Natural killer cell treated with Interleukin-12 subunit alpha and Interleukin-12 subunit beta and Interleukin-15 and Interleukin-18, amount 100 ng/mL, for 72 hours (primary cell): ENCODE measurements at regions not wholly inside any gene's neighbourhood (a gene's known extent, or its start where the extent isn't known, plus 50 kb on each side); places are given as distances from the start of the nearest gene placed in this dataset.
A peak's percentile ranks its signal among the peaks of the same experiment; 100 is the strongest.

Experiments
- ATAC-seq, 2 donors: fragments of 150-1000 bp; cut with Tn5 transposase in 1 of 2; sonication (Bioruptor Pico), chemical (Tn5 transposase) in 1 of 2; 2 replicates each; pipeline ENCODE4 v1.10.0; 2021
- DNase-seq: peaks from one replicate; pipeline ENCODE4 v3.0.0; 2022; ENCODE audit warnings: low spot score
- H3K27ac Mint-ChIP-seq, 2 donors: 1 replicate in 1 of 2; 2 replicates in 1 of 2; pipeline ENCODE4 v1.8.0; 2022; ENCODE audit warnings: mixed read lengths in 2 of 2, mild to moderate bottlenecking in 1 of 2, moderate library complexity in 1 of 2
- H3K27me3 Mint-ChIP-seq, 2 donors: 1 replicate in 1 of 2; 2 replicates in 1 of 2; pipeline ENCODE4 v1.8.0; 2022; ENCODE audit warnings: mixed read lengths in 2 of 2
- H3K36me3 Mint-ChIP-seq: one replicate; pipeline ENCODE4 v1.8.0; 2022; ENCODE audit warnings: mixed read lengths
- H3K4me1 Mint-ChIP-seq, 2 donors: 1 replicate in 1 of 2; 2 replicates in 1 of 2; pipeline ENCODE4 v1.8.0; 2022; ENCODE audit warnings: low read depth in 2 of 2, mixed read lengths in 2 of 2, mild to moderate bottlenecking in 1 of 2
- H3K4me3 Mint-ChIP-seq: one replicate; pipeline ENCODE4 v1.8.0; 2022; ENCODE audit warnings: mixed read lengths
- H3K9me3 Mint-ChIP-seq: 2 replicates; pipeline ENCODE4 v1.8.0; 2022; ENCODE audit warnings: mixed read lengths

- Mint-ChIP-seq H3K36me3 (no peaks in the 10 kb centered on the region), H3K27ac (no peak overlapping the region), H3K4me1 (no peaks in the 10 kb centered on the region), H3K9me3 (no peaks in the 10 kb centered on the region), H3K27me3 (no peaks in the 10 kb centered on the region), H3K4me3 (no peak overlapping the region)
- DNase-seq = no peak
- ATAC-seq = no peak
These were observed 330.0 kb upstream of the PMFBP1 start for GRCh38 chr16:72501739-72502593.

DNA sequence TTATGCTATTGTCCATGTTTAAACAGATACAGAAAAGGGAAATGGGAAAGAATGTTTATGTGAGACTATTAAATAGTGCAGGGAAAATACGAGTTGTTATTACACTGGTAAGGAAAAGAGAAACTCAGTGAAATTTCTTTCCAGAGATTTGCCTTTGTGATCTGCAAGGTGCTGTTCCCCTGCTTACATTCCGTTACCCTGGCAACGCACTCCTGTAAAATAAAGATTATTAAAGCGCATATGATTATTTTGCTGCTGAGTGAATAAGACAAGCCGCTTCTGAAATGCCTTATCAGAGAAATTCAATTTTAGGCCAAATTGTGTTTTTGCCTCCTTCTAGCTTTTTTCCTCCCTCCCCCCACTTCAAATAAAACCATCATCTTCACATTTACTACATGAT lies 328.6 kb upstream of the PMFBP1 start:
- H3K9me3 Mint-ChIP-seq = no peaks in the 10 kb centered on the region
- H3K4me3 Mint-ChIP-seq = no peak overlapping the region
- H3K36me3 Mint-ChIP-seq = no peaks in the 10 kb centered on the region
- DNase-seq (no peak), ATAC-seq (no peak)
- H3K4me1 Mint-ChIP-seq = no peaks in the 10 kb centered on the region
- H3K27me3 Mint-ChIP-seq = no peaks in the 10 kb centered on the region
- H3K27ac Mint-ChIP-seq = no peak overlapping the region

GRCh38 chr16:72493716-72494415 lies 321.9 kb upstream of the PMFBP1 start:
- Mint-ChIP-seq H3K27ac (no peak overlapping the region), H3K36me3 (no peaks in the 10 kb centered on the region), H3K4me3 (no peak overlapping the region), H3K9me3 (no peaks in the 10 kb centered on the region), H3K4me1 (no peaks in the 10 kb centered on the region), H3K27me3 (no peaks in the 10 kb centered on the region)
- no peak for ATAC-seq
- no peak for DNase-seq

GRCh38 chr16:72487283-72487682 lies 315.3 kb upstream of the PMFBP1 start:
- ATAC-seq (no peak), DNase-seq (no peak)
- Mint-ChIP-seq H3K27ac (no peak overlapping the region), H3K36me3 (no peaks in the 10 kb centered on the region), H3K9me3 (no peaks in the 10 kb centered on the region), H3K4me3 (no peak overlapping the region), H3K4me1 (peaks cover 13 to 14% of the 10 kb centered on the region in 2 donors), H3K27me3 (no peaks in the 10 kb centered on the region)

GRCh38 chr16:72482695-72483094 lies 310.7 kb upstream of the PMFBP1 start:
- ATAC-seq = no peak

GRCh38 chr16:72481419-72481818 lies 309.5 kb upstream of the PMFBP1 start:
- Mint-ChIP-seq H3K27me3 (no peaks in the 10 kb centered on the region), H3K27ac (peak overlapping the region in 1 of 2 donors; percentile 31)

More at GRCh38 chr16:72482695-72483094, 310.7 kb upstream of the PMFBP1 start:
- peaks cover 4% of the 10 kb centered on the region for H3K36me3 Mint-ChIP-seq
- no peaks in the 10 kb centered on the region for H3K9me3 Mint-ChIP-seq
- DNase-seq = no peak
- H3K4me1 Mint-ChIP-seq = peaks cover 26 to 30% of the 10 kb centered on the region in 2 donors
- H3K27ac Mint-ChIP-seq = peak overlapping the region; percentile 22 to 54
- H3K27me3 Mint-ChIP-seq = no peaks in the 10 kb centered on the region
- H3K4me3 Mint-ChIP-seq = peak overlapping the region; percentile 48

DNA sequence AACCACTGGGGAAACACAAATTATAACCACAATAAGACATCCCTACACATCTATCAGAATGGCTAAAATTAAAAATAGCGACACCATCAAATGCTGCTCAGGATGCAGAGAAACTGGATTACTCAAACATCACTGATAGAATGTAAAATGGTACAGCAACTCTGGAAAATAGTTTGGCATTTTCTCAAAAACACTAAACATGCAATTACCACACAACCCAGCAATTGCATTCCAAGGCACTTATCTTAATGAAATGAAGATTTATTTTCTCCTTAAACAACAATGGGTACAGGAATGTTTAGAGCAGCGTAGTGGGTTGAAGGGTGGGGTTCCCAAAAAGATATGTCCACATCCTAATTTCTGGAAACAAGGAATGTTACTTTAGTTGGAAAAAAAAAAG lies 309.0 kb upstream of the PMFBP1 start:
- no peaks in the 10 kb centered on the region for H3K9me3 Mint-ChIP-seq
- peak overlapping the region in 1 of 2 donors; percentile 31 for H3K27ac Mint-ChIP-seq
- H3K27me3 Mint-ChIP-seq = no peaks in the 10 kb centered on the region
- peaks cover 26 to 30% of the 10 kb centered on the region in 2 donors for H3K4me1 Mint-ChIP-seq
- H3K4me3 Mint-ChIP-seq = peak overlapping the region; percentile 28
- ATAC-seq (no peak), DNase-seq (no peak)
- peaks cover 6% of the 10 kb centered on the region for H3K36me3 Mint-ChIP-seq

More at GRCh38 chr16:72481419-72481818, 309.5 kb upstream of the PMFBP1 start:
- Mint-ChIP-seq H3K36me3 (peaks cover 6% of the 10 kb centered on the region), H3K4me1 (peaks cover 26 to 30% of the 10 kb centered on the region in 2 donors), H3K9me3 (no peaks in the 10 kb centered on the region), H3K4me3 (peak overlapping the region; percentile 28)
- no peak for DNase-seq
- ATAC-seq = no peak

- Mint-ChIP-seq H3K27ac (no peak overlapping the region), H3K9me3 (no peaks in the 10 kb centered on the region), H3K27me3 (no peaks in the 10 kb centered on the region), H3K36me3 (peaks cover 6% of the 10 kb centered on the region), H3K4me3 (no peak overlapping the region), H3K4me1 (peaks cover 8 to 13% of the 10 kb centered on the region in 2 donors)
- DNase-seq = no peak
- no peak for ATAC-seq
These were observed 303.7 kb upstream of the PMFBP1 start for GRCh38 chr16:72475688-72476087.

- Mint-ChIP-seq H3K4me3 (peak overlapping the region; percentile 20), H3K9me3 (no peaks in the 10 kb centered on the region), H3K27ac (peak overlapping the region in 1 of 2 donors; percentile 39), H3K4me1 (peaks cover 5 to 9% of the 10 kb centered on the region in 2 donors), H3K36me3 (peaks cover 6% of the 10 kb centered on the region), H3K27me3 (no peaks in the 10 kb centered on the region)
- DNase-seq = no peak
- peak in 1 of 2 donors; percentile 54 for ATAC-seq
These were observed 302.7 kb upstream of the PMFBP1 start for GRCh38 chr16:72474501-72475123.

GRCh38 chr16:72473631-72474030 lies 301.7 kb upstream of the PMFBP1 start:
- ATAC-seq (no peak), DNase-seq (no peak)
- no peak overlapping the region for H3K27ac Mint-ChIP-seq
- no peaks in the 10 kb centered on the region for H3K27me3 Mint-ChIP-seq
- peaks cover 6% of the 10 kb centered on the region for H3K36me3 Mint-ChIP-seq
- no peak overlapping the region for H3K4me3 Mint-ChIP-seq
- peaks cover 5 to 9% of the 10 kb centered on the region in 2 donors for H3K4me1 Mint-ChIP-seq
- H3K9me3 Mint-ChIP-seq = no peaks in the 10 kb centered on the region

DNA sequence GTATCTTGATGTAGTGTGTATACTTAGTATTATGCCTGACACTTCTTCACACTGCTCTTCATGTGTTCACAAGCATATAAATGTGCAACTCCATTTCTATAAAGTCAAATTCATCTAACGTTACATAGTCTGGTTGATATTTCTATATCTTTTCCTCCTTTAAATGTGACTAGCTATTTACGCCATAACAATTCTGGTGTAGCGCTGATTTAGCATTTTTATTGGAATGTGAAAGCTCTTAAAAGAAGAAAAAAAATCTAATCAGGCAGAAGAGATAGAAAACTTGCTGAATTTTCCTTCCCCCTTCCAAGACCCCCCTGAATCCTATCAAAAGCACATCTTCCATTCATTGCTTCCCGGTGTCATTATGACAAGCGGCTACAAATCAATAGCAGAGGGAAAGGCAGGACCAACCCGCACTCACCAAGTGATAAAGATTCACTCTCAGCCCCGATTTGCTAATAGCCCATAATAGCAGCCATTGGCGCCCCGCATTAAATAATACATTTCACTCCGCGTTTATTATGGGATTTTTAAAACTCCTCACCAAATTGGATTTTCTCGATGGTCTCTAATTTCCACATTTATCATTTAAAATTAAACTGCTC lies 299.5 kb upstream of the PMFBP1 start:
- Mint-ChIP-seq H3K4me1 (peaks cover 5 to 9% of the 10 kb centered on the region in 2 donors), H3K36me3 (no peaks in the 10 kb centered on the region), H3K4me3 (no peak overlapping the region), H3K9me3 (no peaks in the 10 kb centered on the region), H3K27me3 (no peaks in the 10 kb centered on the region), H3K27ac (no peak overlapping the region)
- no peak for ATAC-seq
- DNase-seq = no peak

DNA sequence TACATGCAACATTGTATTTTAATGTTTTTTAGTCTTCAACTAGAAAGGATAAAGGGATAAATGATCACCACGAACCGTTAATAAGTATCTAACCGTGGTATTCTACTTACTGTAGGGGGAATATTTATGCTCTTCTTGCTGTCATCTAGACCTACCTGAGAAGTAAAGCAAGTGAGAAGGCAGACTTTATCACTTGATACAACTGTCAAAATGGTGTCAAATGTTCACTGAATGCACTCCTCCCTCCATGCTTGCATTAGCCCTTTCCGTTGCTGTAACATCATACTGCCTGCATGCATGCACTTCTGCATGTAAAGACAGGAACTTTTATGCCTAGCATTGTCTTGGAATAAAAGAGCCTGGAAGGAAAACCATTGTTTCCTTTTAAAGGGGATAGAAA lies 298.6 kb upstream of the PMFBP1 start:
- no peaks in the 10 kb centered on the region for H3K9me3 Mint-ChIP-seq
- no peaks in the 10 kb centered on the region for H3K36me3 Mint-ChIP-seq
- no peak for DNase-seq
- no peak overlapping the region for H3K4me3 Mint-ChIP-seq
- no peak overlapping the region for H3K27ac Mint-ChIP-seq
- peaks cover 5 to 9% of the 10 kb centered on the region in 2 donors for H3K4me1 Mint-ChIP-seq
- no peak for ATAC-seq
- no peaks in the 10 kb centered on the region for H3K27me3 Mint-ChIP-seq

GRCh38 chr16:72469932-72470331 lies 298.0 kb upstream of the PMFBP1 start:
- Mint-ChIP-seq H3K4me3 (no peak overlapping the region), H3K27me3 (no peaks in the 10 kb centered on the region), H3K36me3 (no peaks in the 10 kb centered on the region), H3K9me3 (no peaks in the 10 kb centered on the region), H3K4me1 (peaks cover 5 to 6% of the 10 kb centered on the region in 2 donors), H3K27ac (no peak overlapping the region)
- DNase-seq (no peak), ATAC-seq (no peak)
